ENCODE measurements at regions not wholly inside any gene's neighbourhood (a gene's known extent, or its start where the extent isn't known, plus 50 kb on each side); places are given as distances from the start of the nearest gene placed in this dataset.

- no peak for DNase-seq
These were observed 272.7 kb upstream of the PMFBP1 start for GRCh38 chr16:72444696-72445095.

GRCh38 chr16:72443809-72444208, 271.9 kb upstream of the PMFBP1 start:
- DNase-seq = no peak

DNA sequence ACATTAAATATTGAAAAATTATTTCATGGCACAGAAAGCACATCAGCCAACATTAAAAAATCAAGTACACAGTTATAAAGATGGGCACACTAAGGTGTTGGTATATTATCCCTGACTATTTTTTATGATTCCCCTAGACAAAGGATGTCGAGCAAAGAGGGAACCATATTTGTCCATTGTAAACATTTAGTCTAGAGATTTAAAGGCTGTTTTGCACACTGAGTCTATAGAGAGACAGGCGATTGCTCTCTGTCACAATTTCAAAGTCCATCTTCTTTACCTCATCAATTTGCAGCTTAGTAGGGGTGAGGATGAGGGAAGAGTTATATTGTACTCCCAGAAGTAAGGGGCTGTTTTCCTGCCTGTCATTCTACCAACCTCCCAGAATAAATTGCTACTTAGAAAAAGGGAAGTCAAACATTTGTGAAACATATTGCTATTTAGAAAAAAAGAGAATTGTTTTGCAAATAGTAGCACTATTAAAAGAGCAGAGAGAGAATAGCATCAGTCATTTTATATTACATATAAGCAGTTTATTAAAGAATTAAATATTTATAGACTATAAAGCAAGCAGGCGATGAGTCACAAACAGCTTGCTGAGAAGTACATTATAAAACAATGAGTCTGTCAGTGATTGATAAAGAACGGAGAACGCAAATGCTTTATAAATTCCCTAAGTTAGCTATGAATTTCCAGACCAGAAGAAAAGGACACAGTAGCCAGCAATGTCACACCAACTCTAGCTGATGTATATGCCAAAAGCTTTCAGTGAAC, 270.6 kb upstream of the PMFBP1 start:
- no peak for DNase-seq

DNA sequence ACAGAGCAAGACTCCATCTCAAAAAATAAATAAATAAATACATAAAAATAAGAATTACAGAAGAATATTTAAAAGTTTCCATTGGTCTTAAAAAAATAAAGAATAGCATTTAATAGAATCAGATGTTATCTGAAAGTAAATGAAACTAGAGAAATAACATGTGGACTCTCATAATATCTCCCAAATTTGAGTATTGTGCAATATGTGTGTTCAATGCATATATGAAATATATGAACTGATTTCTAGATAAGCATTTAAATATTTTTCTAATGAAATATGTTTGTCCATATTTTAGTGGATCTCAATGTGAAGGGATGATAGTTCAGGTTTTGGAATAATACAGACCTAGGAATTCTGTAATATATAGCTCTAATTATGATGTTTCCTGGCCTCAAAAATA, 265.9 kb upstream of the PMFBP1 start:
- DNase-seq = no peak

GRCh38 chr16:72434159-72434558, 262.2 kb upstream of the PMFBP1 start:
- no peak for DNase-seq

- no peak for DNase-seq
These were observed 258.2 kb upstream of the PMFBP1 start for GRCh38 chr16:72430121-72430520.

DNA sequence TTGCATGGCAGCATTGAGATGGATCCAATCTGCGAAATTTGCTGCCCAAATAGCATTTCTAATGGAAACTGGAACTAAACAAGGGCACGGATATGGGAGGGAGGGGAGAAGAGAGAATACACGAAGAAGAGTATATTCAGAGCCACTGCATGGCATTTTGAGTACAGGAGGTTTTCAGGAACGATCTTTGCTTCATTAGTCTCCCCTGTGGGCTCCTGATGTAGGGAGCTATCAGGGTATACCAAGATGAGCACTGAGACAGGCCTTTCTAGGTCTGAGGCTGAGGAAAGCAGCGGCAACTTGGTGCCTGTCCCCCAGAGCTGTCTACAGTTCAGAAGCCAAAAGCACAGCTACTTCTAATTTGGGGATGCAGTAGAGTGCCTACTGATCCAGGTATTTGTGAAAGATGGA, 257.7 kb upstream of the PMFBP1 start:
- DNase-seq = no peak

GRCh38 chr16:72428681-72429376, 256.9 kb upstream of the PMFBP1 start:
- no peak for DNase-seq

- DNase-seq = no peak
These were observed 255.9 kb upstream of the PMFBP1 start for GRCh38 chr16:72427783-72428331.

GRCh38 chr16:72427051-72427782, 255.3 kb upstream of the PMFBP1 start:
- DNase-seq = no peak

DNA sequence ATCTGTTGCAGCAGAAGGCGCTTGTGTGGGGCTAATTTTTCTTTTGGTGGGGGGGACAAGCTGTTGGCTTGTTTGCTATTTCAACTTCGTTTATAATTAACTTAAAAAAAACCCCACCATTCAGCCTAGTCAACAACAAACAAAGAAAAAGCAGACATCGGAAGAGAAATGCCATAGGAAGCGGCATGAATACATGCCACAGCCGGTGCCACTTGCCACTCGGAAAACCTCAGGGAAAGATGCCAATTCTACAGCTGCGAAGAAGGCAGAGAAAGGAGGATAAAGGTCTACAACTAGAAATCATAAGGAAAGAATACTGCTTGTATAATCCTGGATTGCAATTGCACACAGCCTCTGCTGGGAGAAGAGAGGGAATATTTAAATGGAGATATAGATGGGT, 254.4 kb upstream of the PMFBP1 start:
- DNase-seq = no peak

DNA sequence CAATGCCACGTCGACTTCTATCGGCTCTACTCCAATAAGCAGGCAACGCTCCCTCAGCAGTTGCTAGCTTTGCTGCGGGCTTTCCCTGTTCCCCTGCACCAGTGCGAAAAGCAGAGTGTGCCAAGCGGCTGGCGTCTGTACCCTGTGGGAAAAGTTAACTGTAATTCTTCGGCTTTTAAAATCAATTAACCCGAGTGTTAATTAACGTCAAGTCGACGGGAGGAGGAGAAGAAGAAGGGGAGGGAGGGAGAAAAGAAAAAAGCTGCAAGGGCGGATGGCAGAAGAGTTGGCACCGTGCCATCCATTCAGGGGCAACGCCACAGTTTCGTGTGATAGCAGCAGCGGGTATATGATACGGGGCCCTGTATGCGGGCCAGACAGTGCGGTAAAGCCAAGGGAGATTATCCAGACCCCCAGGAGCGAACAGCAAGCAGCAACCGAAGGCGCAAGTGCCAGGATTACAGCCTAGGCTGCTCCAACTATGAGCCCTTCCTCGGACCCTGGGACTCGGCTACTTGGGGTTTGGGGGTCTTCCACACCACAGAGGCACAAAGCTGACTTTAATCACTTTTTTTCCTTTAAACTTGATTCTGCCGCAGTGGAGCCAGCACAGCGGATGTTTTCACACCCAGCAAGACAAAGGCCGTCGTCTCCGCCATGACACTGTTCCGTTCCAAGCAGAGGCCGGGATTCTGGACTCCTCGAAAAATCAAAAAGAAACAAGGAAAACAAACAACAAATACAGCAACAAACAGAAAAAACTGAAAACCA, 253.8 kb upstream of the PMFBP1 start:
- DNase-seq = no peak

DNA sequence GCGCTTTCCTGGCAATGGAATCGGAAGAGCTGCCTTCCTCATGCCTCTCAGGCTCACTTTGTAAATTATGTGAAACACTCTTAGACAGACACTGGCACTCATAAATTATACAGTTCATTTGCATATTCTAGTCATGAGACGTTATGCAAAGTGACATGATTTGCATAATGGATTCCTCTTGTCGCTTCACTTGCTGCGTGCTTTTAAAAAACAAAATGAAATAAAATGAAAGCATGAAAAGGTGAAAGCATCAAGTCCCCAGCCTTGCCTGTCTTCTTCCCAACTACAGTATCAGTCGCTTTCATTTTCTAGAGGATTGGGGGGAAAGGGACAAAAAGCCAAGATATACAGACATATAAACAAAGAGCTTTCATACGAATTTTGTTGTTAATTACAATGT, 252.8 kb upstream of the PMFBP1 start:
- no peak for DNase-seq

GRCh38 chr16:72422308-72422897, 250.4 kb upstream of the PMFBP1 start:
- DNase-seq = no peak

GRCh38 chr16:72419638-72420037, 247.7 kb upstream of the PMFBP1 start:
- DNase-seq = no peak

- no peak for DNase-seq
These were observed 243.4 kb upstream of the PMFBP1 start for GRCh38 chr16:72415379-72415778.

DNA sequence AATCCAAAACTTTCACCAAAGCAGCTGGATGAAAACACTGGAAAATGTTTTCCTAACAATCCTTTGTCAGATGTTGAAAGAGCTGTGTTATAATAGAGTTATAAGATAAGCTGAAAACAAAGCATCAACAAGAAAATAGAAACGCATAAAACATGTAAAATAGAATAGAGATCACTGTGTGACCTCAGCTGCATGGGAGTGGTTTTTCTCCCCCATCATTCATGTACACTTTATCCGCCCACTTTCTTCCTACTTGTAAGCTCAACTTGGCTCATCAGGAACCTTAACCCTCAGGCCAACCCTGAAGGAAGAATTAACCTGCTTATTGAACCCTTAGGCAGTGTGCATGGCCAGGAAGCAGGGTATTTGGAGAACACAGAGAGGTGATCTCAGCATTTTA, 238.5 kb upstream of the PMFBP1 start:
- DNase-seq = no peak

- DNase-seq = no peak
These were observed 237.5 kb upstream of the PMFBP1 start for GRCh38 chr16:72409423-72409822.

DNA sequence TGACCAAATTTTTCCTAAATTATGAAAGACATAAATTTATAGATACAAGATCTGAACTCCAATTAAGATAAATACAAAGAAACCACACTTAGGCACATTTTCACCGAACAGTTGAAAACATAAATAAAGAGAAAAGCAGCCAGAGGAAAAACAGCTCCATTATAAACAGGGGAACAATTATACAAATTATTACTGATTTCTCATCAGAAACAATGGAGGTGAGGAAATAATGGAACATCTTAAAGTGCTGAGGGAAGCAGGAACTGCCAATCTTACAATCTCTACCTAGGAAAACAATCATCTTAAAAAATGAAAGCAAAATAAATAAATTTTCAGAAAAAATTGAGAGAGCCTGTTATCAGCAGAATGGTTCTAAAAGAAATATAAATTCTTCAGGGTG, 234.4 kb upstream of the PMFBP1 start:
- DNase-seq = no peak

DNA sequence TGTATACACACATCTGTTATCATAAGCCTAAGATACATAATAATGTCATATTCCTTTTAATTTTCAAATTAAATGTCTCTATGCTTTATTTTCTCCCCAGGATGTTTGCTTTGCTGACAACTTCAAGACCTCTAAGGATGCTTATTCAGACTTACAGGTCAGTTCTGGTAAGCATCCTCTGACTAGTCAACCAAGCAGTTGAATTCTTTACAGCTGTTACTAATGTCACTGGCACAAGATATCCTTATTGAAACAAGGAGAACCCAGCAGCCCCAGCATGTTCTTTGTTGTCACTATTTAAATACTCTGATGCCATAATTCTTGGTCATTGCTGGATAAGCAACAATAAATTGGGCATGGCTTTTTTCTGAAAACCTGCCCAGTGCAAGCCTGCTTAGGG, 232.3 kb upstream of the PMFBP1 start:
- no peak for DNase-seq

GRCh38 chr16:72401084-72401361, 229.1 kb upstream of the PMFBP1 start:
- DNase-seq = no peak

DNA sequence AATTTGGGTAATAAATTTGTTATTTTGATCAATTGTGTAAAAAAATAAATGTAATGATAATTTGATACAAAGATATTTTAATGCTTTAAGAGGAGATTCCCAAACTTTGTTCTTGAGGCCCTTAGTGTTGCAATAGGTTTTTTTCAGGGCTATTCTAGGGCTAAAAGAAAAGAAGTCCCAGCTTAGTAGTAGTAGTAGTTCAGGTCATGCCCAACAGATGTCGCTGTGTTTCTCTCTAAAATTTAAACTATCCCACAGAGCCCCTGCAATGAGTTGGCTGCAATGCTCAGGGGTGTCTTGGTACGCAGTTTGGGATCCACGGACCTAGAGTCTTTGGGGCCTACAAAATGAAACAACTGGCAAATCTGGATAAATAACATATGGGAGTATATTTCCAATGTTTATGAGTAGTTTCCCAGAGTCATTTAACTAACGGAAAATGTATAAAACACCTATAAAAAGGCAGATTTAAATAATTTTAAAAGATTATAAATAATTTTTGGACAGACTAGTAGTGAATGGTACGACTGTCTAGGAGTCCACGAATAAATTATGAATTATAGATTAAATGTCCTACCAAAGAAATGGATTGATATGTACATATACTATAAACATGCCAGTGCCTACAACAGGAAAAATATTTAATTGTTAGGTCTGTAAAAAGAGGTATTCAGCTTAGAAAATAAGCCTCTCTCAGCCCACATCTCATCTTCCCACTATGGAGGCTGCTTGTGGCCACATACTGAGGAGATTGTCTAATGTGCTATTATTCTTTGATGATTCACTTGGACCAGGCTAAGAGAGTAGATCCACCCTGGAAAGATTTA, 228.5 kb upstream of the PMFBP1 start:
- DNase-seq = no peak
